ENCODE measurements at regions not wholly inside any gene's neighbourhood (a gene's known extent, or its start where the extent isn't known, plus 50 kb on each side); places are given as distances from the start of the nearest gene placed in this dataset.
"Not testable (repeated sequence)": the region's sequence is repeated elsewhere in the genome, so short reads cannot be mapped to it uniquely, and the experiment has no call there.

GRCh38 chr13:103517066-103517767 lies 451.0 kb upstream of the SLC10A2 start:
- Mint-ChIP-seq H3K4me3 (no peak overlapping the region), H3K36me3 (no peaks in the 10 kb centered on the region), H3K27ac (no peak overlapping the region), H3K9me3 (peaks cover 7% of the 10 kb centered on the region), H3K27me3 (no peaks in the 10 kb centered on the region), H3K4me1 (ENCODE audit: low read depth in 2 of 2) (no peaks in the 10 kb centered on the region)
- DNase-seq (ENCODE audit: low spot score) (no peak), ATAC-seq (no peak)

- no peaks in the 10 kb centered on the region for H3K4me1 Mint-ChIP-seq (ENCODE audit: low read depth in 2 of 2)
- no peak overlapping the region for H3K27ac Mint-ChIP-seq
- DNase-seq (ENCODE audit: low spot score) (no peak), ATAC-seq (no peak)
- no peak overlapping the region for H3K4me3 Mint-ChIP-seq
- no peaks in the 10 kb centered on the region for H3K36me3 Mint-ChIP-seq
- H3K9me3 Mint-ChIP-seq = peaks cover 8% of the 10 kb centered on the region
- no peaks in the 10 kb centered on the region for H3K27me3 Mint-ChIP-seq
Measured at GRCh38 chr13:103516015-103516795, 450.0 kb upstream of the SLC10A2 start.

DNA sequence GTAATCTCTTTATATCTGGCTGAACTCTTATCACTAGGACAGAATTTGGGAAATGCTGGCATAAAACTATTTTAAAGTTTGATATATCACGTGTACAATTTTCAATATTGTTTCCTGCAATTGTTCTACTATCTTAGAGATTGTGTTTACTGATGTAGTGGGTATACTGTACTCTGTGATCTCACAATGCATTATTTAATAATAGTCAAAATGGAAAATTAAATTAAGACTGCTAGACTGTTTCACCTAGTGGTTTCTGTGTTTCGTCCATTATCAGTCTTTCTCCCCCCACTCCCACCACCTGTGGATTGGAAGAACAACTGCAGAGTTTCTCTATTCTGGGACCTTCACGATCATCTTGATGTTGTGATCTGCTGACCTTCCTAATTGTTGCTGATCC lies 449.2 kb upstream of the SLC10A2 start:
- no peak overlapping the region for H3K4me3 Mint-ChIP-seq
- H3K9me3 Mint-ChIP-seq = peaks cover 11% of the 10 kb centered on the region
- H3K4me1 Mint-ChIP-seq (ENCODE audit: low read depth in 2 of 2) = no peaks in the 10 kb centered on the region
- DNase-seq (ENCODE audit: low spot score) (no peak), ATAC-seq (no peak)
- no peaks in the 10 kb centered on the region for H3K27me3 Mint-ChIP-seq
- no peaks in the 10 kb centered on the region for H3K36me3 Mint-ChIP-seq
- no peak overlapping the region for H3K27ac Mint-ChIP-seq

- Mint-ChIP-seq H3K4me1 (ENCODE audit: low read depth in 2 of 2) (no peaks in the 10 kb centered on the region), H3K27me3 (no peaks in the 10 kb centered on the region), H3K36me3 (no peaks in the 10 kb centered on the region), H3K9me3 (peaks cover 11% of the 10 kb centered on the region), H3K4me3 (no peak overlapping the region), H3K27ac (no peak overlapping the region)
- no peak for ATAC-seq
- no peak for DNase-seq (ENCODE audit: low spot score)
Measured at GRCh38 chr13:103514619-103515018, 448.4 kb upstream of the SLC10A2 start.

- H3K27me3 Mint-ChIP-seq = no peaks in the 10 kb centered on the region
- H3K36me3 Mint-ChIP-seq = peaks cover 2% of the 10 kb centered on the region
- H3K9me3 Mint-ChIP-seq = peaks cover 12% of the 10 kb centered on the region
- H3K27ac Mint-ChIP-seq = no peak overlapping the region
- no peaks in the 10 kb centered on the region for H3K4me1 Mint-ChIP-seq (ENCODE audit: low read depth in 2 of 2)
- no peak overlapping the region for H3K4me3 Mint-ChIP-seq
- DNase-seq (ENCODE audit: low spot score) (no peak), ATAC-seq (no peak)
Measured at GRCh38 chr13:103514188-103514587, 448.0 kb upstream of the SLC10A2 start.

GRCh38 chr13:103510007-103510535 lies 443.9 kb upstream of the SLC10A2 start:
- ATAC-seq (no peak), DNase-seq (ENCODE audit: low spot score) (no peak)
- no peaks in the 10 kb centered on the region for H3K4me1 Mint-ChIP-seq (ENCODE audit: low read depth in 2 of 2)
- no peak overlapping the region for H3K27ac Mint-ChIP-seq
- peaks cover 12% of the 10 kb centered on the region for H3K36me3 Mint-ChIP-seq
- no peaks in the 10 kb centered on the region for H3K27me3 Mint-ChIP-seq
- H3K9me3 Mint-ChIP-seq = peaks cover 18% of the 10 kb centered on the region
- H3K4me3 Mint-ChIP-seq = no peak overlapping the region

DNA sequence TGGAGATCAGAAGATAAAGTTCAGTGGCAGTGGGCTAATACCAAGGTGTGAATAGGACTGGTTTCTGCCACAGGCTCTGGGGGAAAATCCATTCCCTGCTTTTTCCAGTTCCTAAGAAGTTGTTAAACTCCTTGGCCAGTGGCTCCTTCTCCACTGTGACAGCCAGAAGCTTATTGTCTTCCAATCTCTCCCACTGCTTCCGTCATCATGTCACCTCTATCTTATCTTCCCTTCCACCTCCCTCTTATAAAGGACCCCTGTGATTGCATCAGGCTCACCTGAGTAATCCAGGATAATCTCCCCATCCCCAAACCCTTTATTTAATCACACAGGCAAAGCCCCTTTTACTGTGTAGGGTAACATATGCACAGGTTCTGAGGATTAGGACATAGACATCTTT lies 431.2 kb upstream of the SLC10A2 start:
- DNase-seq (ENCODE audit: low spot score) (no peak), ATAC-seq (no peak)
- H3K27me3 Mint-ChIP-seq = no peaks in the 10 kb centered on the region
- no peak overlapping the region for H3K27ac Mint-ChIP-seq
- peaks cover 10% of the 10 kb centered on the region for H3K9me3 Mint-ChIP-seq
- no peaks in the 10 kb centered on the region for H3K4me1 Mint-ChIP-seq (ENCODE audit: low read depth in 2 of 2)
- H3K4me3 Mint-ChIP-seq = no peak overlapping the region
- no peaks in the 10 kb centered on the region for H3K36me3 Mint-ChIP-seq

- Mint-ChIP-seq H3K36me3 (no peaks in the 10 kb centered on the region), H3K4me3 (no peak overlapping the region), H3K27me3 (no peaks in the 10 kb centered on the region), H3K4me1 (ENCODE audit: low read depth in 2 of 2) (no peaks in the 10 kb centered on the region), H3K9me3 (peaks cover 9% of the 10 kb centered on the region), H3K27ac (no peak overlapping the region)
- DNase-seq (ENCODE audit: low spot score) (no peak), ATAC-seq (no peak)
Measured at GRCh38 chr13:103487841-103488240, 421.6 kb upstream of the SLC10A2 start.

- Mint-ChIP-seq H3K4me1 (ENCODE audit: low read depth in 2 of 2) (no peaks in the 10 kb centered on the region), H3K9me3 (peaks cover 19% of the 10 kb centered on the region), H3K27me3 (no peaks in the 10 kb centered on the region), H3K36me3 (peaks cover 4% of the 10 kb centered on the region), H3K27ac (no peak overlapping the region), H3K4me3 (no peak overlapping the region)
- ATAC-seq = no peak
- no peak for DNase-seq (ENCODE audit: low spot score)
Measured at GRCh38 chr13:103473081-103473480, 406.9 kb upstream of the SLC10A2 start.

DNA sequence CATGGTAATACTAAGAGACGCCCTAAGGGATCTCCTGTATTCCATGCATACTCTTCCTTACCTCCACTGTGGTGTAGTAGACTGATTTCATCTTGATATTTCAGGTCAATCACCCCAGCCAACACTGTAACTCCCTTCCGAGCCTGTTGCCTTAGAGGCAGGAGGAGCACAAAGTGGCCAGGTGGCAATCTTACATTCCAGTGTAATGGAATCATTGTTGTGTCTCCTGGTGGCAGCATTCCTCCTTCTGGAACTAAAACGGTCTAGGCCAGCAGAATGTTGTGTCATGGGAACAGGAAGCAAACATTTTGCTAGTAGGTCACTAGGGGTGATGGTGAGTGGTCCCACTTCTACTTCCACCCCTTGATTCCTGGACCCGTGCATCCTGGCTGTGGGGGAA lies 405.7 kb upstream of the SLC10A2 start:
- peaks cover 4% of the 10 kb centered on the region for H3K36me3 Mint-ChIP-seq
- H3K9me3 Mint-ChIP-seq = peaks cover 11% of the 10 kb centered on the region
- H3K4me1 Mint-ChIP-seq (ENCODE audit: low read depth in 2 of 2) = no peaks in the 10 kb centered on the region
- ATAC-seq = no peak
- no peaks in the 10 kb centered on the region for H3K27me3 Mint-ChIP-seq
- no peak overlapping the region for H3K4me3 Mint-ChIP-seq
- H3K27ac Mint-ChIP-seq = no peak overlapping the region
- DNase-seq (ENCODE audit: low spot score) = no peak

DNA sequence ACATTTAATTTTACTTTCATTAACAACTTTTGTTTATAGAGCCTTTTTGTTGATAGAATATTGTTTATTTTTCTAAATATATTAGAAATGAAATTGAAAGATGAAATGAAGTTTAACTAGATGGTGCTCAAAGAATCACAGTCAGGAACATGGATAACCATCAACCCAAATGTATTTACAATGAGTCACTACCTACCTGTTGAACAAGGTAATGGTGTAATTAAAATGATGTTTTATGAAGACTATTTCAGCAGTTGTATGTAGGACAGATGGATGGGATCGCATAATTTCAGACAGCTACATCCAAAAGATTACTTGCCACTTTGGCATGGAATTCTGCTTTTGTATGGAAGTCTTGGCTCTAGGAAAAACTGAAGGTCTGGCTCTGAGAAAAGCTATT lies 403.6 kb upstream of the SLC10A2 start:
- Mint-ChIP-seq H3K9me3 (peaks cover 5% of the 10 kb centered on the region), H3K4me1 (ENCODE audit: low read depth in 2 of 2) (no peaks in the 10 kb centered on the region), H3K27me3 (no peaks in the 10 kb centered on the region), H3K36me3 (peaks cover 4% of the 10 kb centered on the region), H3K4me3 (no peak overlapping the region), H3K27ac (no peak overlapping the region)
- DNase-seq (ENCODE audit: low spot score) (no peak), ATAC-seq (no peak)

GRCh38 chr13:103466761-103467160 lies 400.5 kb upstream of the SLC10A2 start:
- no peaks in the 10 kb centered on the region for H3K4me1 Mint-ChIP-seq (ENCODE audit: low read depth in 2 of 2)
- H3K27me3 Mint-ChIP-seq = no peaks in the 10 kb centered on the region
- ATAC-seq = no peak
- no peak overlapping the region for H3K27ac Mint-ChIP-seq
- no peak overlapping the region for H3K4me3 Mint-ChIP-seq
- DNase-seq (ENCODE audit: low spot score) = no peak
- H3K36me3 Mint-ChIP-seq = peaks cover 4% of the 10 kb centered on the region
- H3K9me3 Mint-ChIP-seq = peaks cover 5% of the 10 kb centered on the region

- not testable (repeated sequence) for H3K27ac Mint-ChIP-seq; ATAC-seq; H3K9me3 Mint-ChIP-seq; H3K4me1 Mint-ChIP-seq (ENCODE audit: low read depth in 2 of 2); H3K36me3 Mint-ChIP-seq; H3K4me3 Mint-ChIP-seq; H3K27me3 Mint-ChIP-seq; DNase-seq (ENCODE audit: low spot score)
Measured at GRCh38 chr13:103460246-103460645, 394.0 kb upstream of the SLC10A2 start.

- H3K4me3 Mint-ChIP-seq; DNase-seq (ENCODE audit: low spot score); H3K27me3 Mint-ChIP-seq; H3K27ac Mint-ChIP-seq; H3K36me3 Mint-ChIP-seq; H3K4me1 Mint-ChIP-seq (ENCODE audit: low read depth in 2 of 2); ATAC-seq; H3K9me3 Mint-ChIP-seq: not testable (repeated sequence)
Measured at GRCh38 chr13:103457050-103457449, 390.8 kb upstream of the SLC10A2 start.
